Peyer's patch (tissue), 4 donors: ENCODE measurements at regions not wholly inside any gene's neighbourhood (a gene's known extent, or its start where the extent isn't known, plus 50 kb on each side); places are given as distances from the start of the nearest gene placed in this dataset.

Experiments
- DNase-seq, 3 donors: peaks; one replicate each; pipeline ENCODE4 v3.0.0-alpha.2; 2017 to 2019
- H3K27ac ChIP-seq, 4 donors: fragments of 200-600 bp; sonication (generic); one replicate each; pipeline ENCODE4 v1.5.1; 2016 to 2019
- H3K27me3 ChIP-seq, 2 donors: fragments of 200-600 bp; sonication (generic); one replicate each; pipeline ENCODE4 v1.5.1; 2019
- H3K36me3 ChIP-seq, 3 donors: fragments of 200-600 bp; sonication (generic); one replicate each; pipeline ENCODE4 v1.5.1; 2016 to 2019
- H3K4me1 ChIP-seq, 4 donors: fragments of 200-600 bp; sonication (generic); one replicate each; pipeline ENCODE4 v1.5.1; 2016 to 2019
- H3K4me3 ChIP-seq, 4 donors: fragments of 200-600 bp; sonication (generic); 1 replicate in 3 of 4; 2 replicates in 1 of 4; pipeline ENCODE4 v1.5.1; 2016 to 2019; ENCODE audit warnings: mild to moderate bottlenecking in 1 of 4
- H3K9me3 ChIP-seq, 4 donors: fragments of 200-600 bp; sonication (generic); one replicate each; pipeline ENCODE4 v1.5.1; 2016 to 2019; ENCODE audit warnings: mild to moderate bottlenecking in 1 of 4
- CTCF ChIP-seq, 6 experiments: fragments of 450-650 bp in 4 of 6; fragments of 200-600 bp in 2 of 6; sonication (generic) in 1 of 6; IDR thresholded peaks; one replicate each; pipeline ENCODE4 v1.5.1; 2017 to 2019; ENCODE audit warnings: antibody characterized with exemption in 6 of 6, mild to moderate bottlenecking in 3 of 6, moderate library complexity in 1 of 6
- POLR2A ChIP-seq, 2 donors: fragments of 450-650 bp; IDR thresholded peaks; one replicate each; pipeline ENCODE4 v1.5.1; 2017; ENCODE audit warnings: antibody characterized with exemption in 2 of 2, mild to moderate bottlenecking in 2 of 2, moderate library complexity in 2 of 2

DNA sequence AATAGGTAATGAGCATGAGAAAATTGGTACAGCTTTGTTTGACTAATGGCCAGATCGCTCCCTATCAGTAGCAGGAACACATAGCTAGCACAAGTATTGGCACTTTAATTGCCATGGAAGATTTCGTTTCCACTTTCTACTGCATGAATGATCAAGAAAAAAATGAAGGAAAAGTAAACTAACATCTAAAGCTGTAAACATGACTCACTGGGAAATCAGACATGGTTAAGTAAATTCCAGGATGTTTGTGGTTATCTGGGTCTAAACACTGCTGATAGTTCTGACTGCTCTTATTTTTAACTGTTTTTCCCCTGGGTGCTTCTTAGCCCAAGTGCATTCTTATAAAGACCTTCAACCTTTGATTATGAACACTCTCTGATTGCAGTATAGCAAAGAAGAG lies 388.9 kb downstream of the NR2F1-AS1 start:
- TF ChIP-seq POLR2A (IDR thresholded peaks at IDR 0.05) (no peak), CTCF (IDR thresholded peaks at IDR 0.05) (no peak)
- Histone ChIP-seq H3K36me3 (no peaks in the 10 kb centered on the region), H3K4me1 (no peaks in the 10 kb centered on the region), H3K4me3 (no peak overlapping the region), H3K27me3 (no peaks in the 10 kb centered on the region), H3K27ac (no peak overlapping the region), H3K9me3 (no peaks in the 10 kb centered on the region)
- DNase-seq: no peak

- no peak for TF ChIP-seq CTCF (IDR thresholded peaks at IDR 0.05)
- no peak for TF ChIP-seq POLR2A (IDR thresholded peaks at IDR 0.05)
- no peaks in the 10 kb centered on the region for H3K9me3 ChIP-seq
- H3K36me3 ChIP-seq: no peaks in the 10 kb centered on the region
- no peak overlapping the region for H3K27ac ChIP-seq
- no peak for DNase-seq
- H3K27me3 ChIP-seq: no peaks in the 10 kb centered on the region
- no peak overlapping the region for H3K4me3 ChIP-seq
- no peaks in the 10 kb centered on the region for H3K4me1 ChIP-seq
Measured at GRCh38 chr5:93191035-93191817, 389.8 kb downstream of the NR2F1-AS1 start.

DNA sequence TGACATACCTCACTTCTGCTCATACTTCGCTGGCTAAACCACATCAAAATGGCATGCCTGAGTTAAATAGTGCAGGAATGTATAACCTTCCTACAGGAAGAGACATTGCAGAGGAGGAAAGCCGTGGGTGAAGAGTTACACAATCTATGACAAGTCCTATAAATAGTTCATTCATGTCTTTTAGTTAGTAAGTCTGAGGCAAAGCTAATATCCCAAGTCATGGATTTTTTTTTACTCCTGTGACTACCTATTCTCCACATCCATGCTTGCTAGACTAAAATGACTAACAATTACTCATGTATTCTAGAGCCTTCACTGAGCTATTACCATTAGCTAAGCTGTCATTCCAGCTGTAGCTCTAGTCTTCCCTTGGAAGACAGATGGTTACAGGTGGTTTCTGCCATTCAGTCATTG lies 391.3 kb downstream of the NR2F1-AS1 start:
- Histone ChIP-seq H3K27ac (no peak overlapping the region), H3K27me3 (no peaks in the 10 kb centered on the region), H3K4me3 (no peak overlapping the region), H3K9me3 (no peaks in the 10 kb centered on the region), H3K4me1 (no peaks in the 10 kb centered on the region), H3K36me3 (no peaks in the 10 kb centered on the region)
- TF ChIP-seq CTCF (IDR thresholded peaks at IDR 0.05) (no peak), POLR2A (IDR thresholded peaks at IDR 0.05) (no peak)
- DNase-seq: no peak

- H3K27me3 ChIP-seq: no peaks in the 10 kb centered on the region
- no peaks in the 10 kb centered on the region for H3K36me3 ChIP-seq
- H3K4me3 ChIP-seq: no peak overlapping the region
- no peak for DNase-seq
- TF ChIP-seq CTCF (IDR thresholded peaks at IDR 0.05): no peak
- TF ChIP-seq POLR2A (IDR thresholded peaks at IDR 0.05): no peak
- H3K27ac ChIP-seq: no peak overlapping the region
- no peaks in the 10 kb centered on the region for H3K9me3 ChIP-seq
- H3K4me1 ChIP-seq: no peaks in the 10 kb centered on the region
Measured at GRCh38 chr5:93188876-93189485, 392.0 kb downstream of the NR2F1-AS1 start.

DNA sequence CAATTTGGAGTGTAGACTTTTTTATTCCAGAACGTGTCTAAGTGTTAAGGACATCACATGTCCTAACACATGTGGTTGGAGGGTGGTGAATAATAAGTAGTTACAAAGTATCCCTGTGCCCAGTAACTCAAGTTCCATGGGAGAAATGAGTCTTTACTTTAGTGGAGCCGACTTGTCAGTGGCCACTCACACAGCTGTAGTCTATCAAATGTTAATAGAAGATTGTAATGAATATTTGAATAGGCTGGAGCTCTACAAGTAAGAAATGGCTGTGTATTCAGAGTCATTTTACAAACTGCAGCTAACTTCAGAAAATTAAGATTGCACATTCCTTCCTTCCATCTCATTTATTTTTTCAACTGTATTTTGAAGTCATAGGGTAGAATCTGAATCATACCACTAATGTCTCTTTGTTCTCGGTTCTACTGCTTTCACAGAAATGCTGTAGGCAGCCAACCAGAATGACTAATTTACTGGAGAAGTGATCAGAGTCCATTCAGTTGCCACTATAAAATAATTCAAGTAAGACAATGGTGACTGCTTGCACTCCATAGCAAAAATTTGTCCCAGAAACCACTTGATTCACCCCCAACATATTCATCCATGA lies 394.8 kb downstream of the NR2F1-AS1 start:
- TF ChIP-seq CTCF (IDR thresholded peaks at IDR 0.05) (no peak), POLR2A (IDR thresholded peaks at IDR 0.05) (no peak)
- Histone ChIP-seq H3K4me3 (no peak overlapping the region), H3K27me3 (no peaks in the 10 kb centered on the region), H3K9me3 (no peaks in the 10 kb centered on the region), H3K36me3 (no peaks in the 10 kb centered on the region), H3K4me1 (no peaks in the 10 kb centered on the region), H3K27ac (no peak overlapping the region)
- DNase-seq: no peak
